Progenitor cell of endocrine pancreas (in vitro differentiated cells): ENCODE measurements at regions not wholly inside any gene's neighbourhood (a gene's known extent, or its start where the extent isn't known, plus 50 kb on each side); places are given as distances from the start of the nearest gene placed in this dataset.

Source experiments
- DNase-seq: peaks from one replicate; pipeline ENCODE4 v3.0.0; 2021; ENCODE audit warnings: low spot score; ENCODE audit not compliant: unreplicated experiment
- H3K27ac Mint-ChIP-seq: 2 replicates; pipeline ENCODE4 v1.8.0; 2021; ENCODE audit warnings: mild to moderate bottlenecking, moderate library complexity, mixed read lengths
- H3K27me3 Mint-ChIP-seq: 2 replicates; pipeline ENCODE4 v1.8.0; 2021; ENCODE audit warnings: mixed read lengths
- H3K36me3 Mint-ChIP-seq: 2 replicates; pipeline ENCODE4 v1.8.0; 2022; ENCODE audit warnings: mixed read lengths; ENCODE audit not compliant: insufficient read depth
- H3K4me1 Mint-ChIP-seq: 2 replicates; pipeline ENCODE4 v1.8.0; 2021; ENCODE audit warnings: low read depth, mixed read lengths
- H3K4me3 Mint-ChIP-seq: 2 replicates; pipeline ENCODE4 v1.8.0; 2021; ENCODE audit warnings: low read depth, mild to moderate bottlenecking, moderate library complexity, mixed read lengths
- H3K9me3 Mint-ChIP-seq: 2 replicates; pipeline ENCODE4 v1.8.0; 2021; ENCODE audit warnings: low read depth, mixed read lengths
- CTCF ChIP-seq: fragments of 200-600 bp; sonication (generic); IDR thresholded peaks from one replicate; pipeline ENCODE4 v1.5.0; 2021; ENCODE audit warnings: antibody characterized with exemption, mild to moderate bottlenecking; ENCODE audit not compliant: unreplicated experiment

GRCh38 chr5:105807951-105808350 lies 1862.8 kb downstream of the EFNA5 start:
- no peak overlapping the region for H3K27ac Mint-ChIP-seq
- peaks cover 8% of the 10 kb centered on the region for H3K9me3 Mint-ChIP-seq
- TF ChIP-seq CTCF: no peak
- peaks cover 7% of the 10 kb centered on the region for H3K36me3 Mint-ChIP-seq
- H3K4me1 Mint-ChIP-seq: peaks cover 2% of the 10 kb centered on the region
- DNase-seq: no peak
- H3K27me3 Mint-ChIP-seq: no peaks in the 10 kb centered on the region
- H3K4me3 Mint-ChIP-seq: no peak overlapping the region

- Mint-ChIP-seq H3K4me1 (peaks cover 2% of the 10 kb centered on the region), H3K4me3 (no peak overlapping the region), H3K27ac (no peak overlapping the region), H3K9me3 (peaks cover 13% of the 10 kb centered on the region), H3K27me3 (no peaks in the 10 kb centered on the region), H3K36me3 (peaks cover 8% of the 10 kb centered on the region)
- TF ChIP-seq CTCF: no peak
- DNase-seq: no peak
These were observed 1863.4 kb downstream of the EFNA5 start for GRCh38 chr5:105807290-105807689.

GRCh38 chr5:105806596-105806995 lies 1864.1 kb downstream of the EFNA5 start:
- DNase-seq: no peak
- Mint-ChIP-seq H3K27ac (no peak overlapping the region), H3K4me3 (no peak overlapping the region), H3K9me3 (peaks cover 20% of the 10 kb centered on the region), H3K36me3 (peaks cover 8% of the 10 kb centered on the region), H3K4me1 (peaks cover 2% of the 10 kb centered on the region), H3K27me3 (no peaks in the 10 kb centered on the region)
- TF ChIP-seq CTCF: no peak

- Mint-ChIP-seq H3K4me1 (peaks cover 2% of the 10 kb centered on the region), H3K27ac (no peak overlapping the region), H3K27me3 (no peaks in the 10 kb centered on the region), H3K9me3 (peaks cover 23% of the 10 kb centered on the region), H3K4me3 (no peak overlapping the region), H3K36me3 (peaks cover 8% of the 10 kb centered on the region)
- no peak for DNase-seq
- no peak for TF ChIP-seq CTCF
These were observed 1867.3 kb downstream of the EFNA5 start for GRCh38 chr5:105803431-105803830.

GRCh38 chr5:105794578-105794977 lies 1876.2 kb downstream of the EFNA5 start:
- TF ChIP-seq CTCF: no peak
- no peaks in the 10 kb centered on the region for H3K36me3 Mint-ChIP-seq
- DNase-seq: no peak
- H3K4me3 Mint-ChIP-seq: no peak overlapping the region
- peaks cover 8% of the 10 kb centered on the region for H3K4me1 Mint-ChIP-seq
- no peaks in the 10 kb centered on the region for H3K9me3 Mint-ChIP-seq
- no peaks in the 10 kb centered on the region for H3K27me3 Mint-ChIP-seq
- H3K27ac Mint-ChIP-seq: no peak overlapping the region

GRCh38 chr5:105789246-105789645 lies 1881.5 kb downstream of the EFNA5 start:
- no peak overlapping the region for H3K4me3 Mint-ChIP-seq
- H3K4me1 Mint-ChIP-seq: no peaks in the 10 kb centered on the region
- no peaks in the 10 kb centered on the region for H3K36me3 Mint-ChIP-seq

More at GRCh38 chr5:105789246-105789645, 1881.5 kb downstream of the EFNA5 start:
- Mint-ChIP-seq H3K27me3 (no peaks in the 10 kb centered on the region), H3K27ac (no peak overlapping the region), H3K9me3 (no peaks in the 10 kb centered on the region)
- DNase-seq: no peak
- no peak for TF ChIP-seq CTCF
